HEK293T (cell line): ENCODE measurements at regions not wholly inside any gene's neighbourhood (a gene's known extent, or its start where the extent isn't known, plus 50 kb on each side); places are given as distances from the start of the nearest gene placed in this dataset.

ENCODE experiments used
- ARNT ChIP-seq: fragments of 450-650 bp; IDR thresholded peaks from 2 replicates; pipeline ENCODE4 v1.6.1; 2017; ENCODE audit warnings: mild to moderate bottlenecking
- BHLHE40 ChIP-seq: fragments of 450-650 bp; IDR thresholded peaks from 2 replicates; pipeline ENCODE4 v1.6.1; 2016; ENCODE audit warnings: mild to moderate bottlenecking, moderate library complexity, borderline replicate concordance
- CTBP1 ChIP-seq: fragments of 450-650 bp; IDR thresholded peaks from 2 replicates; pipeline ENCODE4 v1.6.1; 2016; ENCODE audit warnings: borderline replicate concordance
- ELF4 ChIP-seq: fragments of 450-650 bp; IDR thresholded peaks from 2 replicates; pipeline ENCODE4 v1.6.1; 2017; ENCODE audit warnings: antibody characterized with exemption
- FOXK2 ChIP-seq: fragments of 450-650 bp; IDR thresholded peaks from 2 replicates; pipeline ENCODE4 v1.6.1; 2016; ENCODE audit warnings: mild to moderate bottlenecking
- FOXM1 ChIP-seq: fragments of 450-650 bp; IDR thresholded peaks from 2 replicates; pipeline ENCODE4 v1.6.1; 2017; ENCODE audit warnings: mild to moderate bottlenecking, borderline replicate concordance
- NFRKB ChIP-seq: fragments of 450-650 bp; IDR thresholded peaks from 2 replicates; pipeline ENCODE4 v1.6.1; 2016; ENCODE audit warnings: mild to moderate bottlenecking, moderate library complexity
- SP1 ChIP-seq: fragments of 450-650 bp; IDR thresholded peaks from 2 replicates; pipeline ENCODE4 v1.6.1; 2017
- SUZ12 ChIP-seq: fragments of 450-650 bp; IDR thresholded peaks from 2 replicates; pipeline ENCODE4 v1.6.1; 2016; ENCODE audit warnings: mild to moderate bottlenecking
- ZNF384 ChIP-seq: fragments of 450-650 bp; IDR thresholded peaks from 2 replicates; pipeline ENCODE4 v1.6.1; 2016
- TF ChIP-seq, protein P1 (sequence below): fragments of 450-650 bp; IDR thresholded peaks from 2 replicates; pipeline ENCODE4 v1.6.1; 2016

DNA sequence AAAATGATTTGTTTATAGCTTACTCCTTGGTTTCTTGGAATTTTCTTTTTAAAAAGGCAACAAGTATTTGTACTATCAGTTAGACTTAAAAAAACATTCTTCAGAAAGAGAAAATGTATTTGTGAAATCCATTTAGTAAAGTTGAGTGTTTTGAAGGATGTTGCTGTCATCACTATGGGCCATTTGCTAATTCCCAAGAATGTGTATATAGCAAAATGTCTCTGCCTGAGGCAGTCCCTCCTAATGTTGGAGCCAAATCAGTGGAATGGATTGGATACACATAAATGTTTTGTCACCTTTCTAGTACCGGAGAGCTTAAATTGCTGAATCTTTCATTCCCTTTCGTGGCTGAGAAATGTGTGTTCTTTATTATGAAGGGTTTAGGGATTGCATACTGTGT lies 890.2 kb upstream of the ZEB2 start:
- TF ChIP-seq NFRKB = no peak
- TF ChIP-seq BHLHE40 = no peak
- TF ChIP-seq SP1 = no peak
- no peak for TF ChIP-seq FOXM1
- TF ChIP-seq CTBP1 = no peak
- TF ChIP-seq, protein P1, sequence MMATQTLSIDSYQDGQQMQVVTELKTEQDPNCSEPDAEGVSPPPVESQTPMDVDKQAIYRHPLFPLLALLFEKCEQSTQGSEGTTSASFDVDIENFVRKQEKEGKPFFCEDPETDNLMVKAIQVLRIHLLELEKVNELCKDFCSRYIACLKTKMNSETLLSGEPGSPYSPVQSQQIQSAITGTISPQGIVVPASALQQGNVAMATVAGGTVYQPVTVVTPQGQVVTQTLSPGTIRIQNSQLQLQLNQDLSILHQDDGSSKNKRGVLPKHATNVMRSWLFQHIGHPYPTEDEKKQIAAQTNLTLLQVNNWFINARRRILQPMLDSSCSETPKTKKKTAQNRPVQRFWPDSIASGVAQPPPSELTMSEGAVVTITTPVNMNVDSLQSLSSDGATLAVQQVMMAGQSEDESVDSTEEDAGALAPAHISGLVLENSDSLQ = no peak
- TF ChIP-seq ZNF384 = no peak
- no peak for TF ChIP-seq FOXK2
- no peak for TF ChIP-seq SUZ12
- no peak for TF ChIP-seq ELF4
- TF ChIP-seq ARNT = no peak
